SK-N-SH (cell line): ENCODE measurements at regions not wholly inside any gene's neighbourhood (a gene's known extent, or its start where the extent isn't known, plus 50 kb on each side); places are given as distances from the start of the nearest gene placed in this dataset.

Source experiments
- CHD2 ChIP-seq: fragments of 150-350 bp; IDR thresholded peaks from 2 replicates; pipeline ENCODE4 v1.6.1; 2018; ENCODE audit warnings: low read length; ENCODE audit not compliant: partially characterized antibody
- ELF1 ChIP-seq: IDR thresholded peaks from 2 replicates; pipeline ENCODE4 v1.4.0; 2012
- FOXM1 ChIP-seq: IDR thresholded peaks from 2 replicates; pipeline ENCODE4 v1.4.0; 2012; ENCODE audit warnings: low read depth, mild to moderate bottlenecking
- GABPA ChIP-seq: IDR thresholded peaks from 2 replicates; pipeline ENCODE4 v1.4.0; 2012; ENCODE audit warnings: low read depth, mild to moderate bottlenecking
- GATA2 ChIP-seq: sonication (generic); formaldehyde crosslinking; IDR thresholded peaks from 2 replicates; pipeline ENCODE4 v1.5.0; 2020; ENCODE audit warnings: mild to moderate bottlenecking, missing genetic modification reagents
- JUND ChIP-seq: IDR thresholded peaks from 2 replicates; pipeline ENCODE4 v1.4.0; 2012
- MEF2A ChIP-seq: IDR thresholded peaks from 2 replicates; pipeline ENCODE4 v1.4.0; 2012; ENCODE audit warnings: low read depth, borderline replicate concordance
- MXI1 ChIP-seq: IDR thresholded peaks from 2 replicates; pipeline ENCODE4 v1.6.1; 2012; ENCODE audit warnings: mild to moderate bottlenecking, low read depth, low read length, improper control_type of control experiment
- POLR2AphosphoS5 ChIP-seq: IDR thresholded peaks from 2 replicates; pipeline ENCODE4 v1.6.1; 2012; ENCODE audit warnings: low read depth, low read length
- RAD21 ChIP-seq: IDR thresholded peaks from 2 replicates; pipeline ENCODE4 v1.6.1; 2012; ENCODE audit warnings: mild to moderate bottlenecking, low read length
- RFX5 ChIP-seq: IDR thresholded peaks from 2 replicates; pipeline ENCODE4 v1.6.1; 2012; ENCODE audit warnings: mild to moderate bottlenecking, improper control_type of control experiment, low read length
- SIN3A ChIP-seq: IDR thresholded peaks from 2 replicates; pipeline ENCODE4 v1.6.1; 2012; ENCODE audit warnings: low read depth, mild to moderate bottlenecking, low read length, moderate library complexity, borderline replicate concordance
- SMC3 ChIP-seq: IDR thresholded peaks from 2 replicates; pipeline ENCODE4 v1.6.1; 2012; ENCODE audit warnings: low read depth, low read length, improper control_type of control experiment
- TF ChIP-seq, protein P1 (sequence below): fragments of 200-600 bp; sonication (generic); IDR thresholded peaks from 2 replicates; pipeline ENCODE4 v1.6.1; 2017; ENCODE audit warnings: antibody characterized with exemption, mild to moderate bottlenecking, moderate library complexity
- TF ChIP-seq, protein P2 (sequence below): IDR thresholded peaks from 2 replicates; pipeline ENCODE4 v1.4.0; 2012; ENCODE audit warnings: low read depth, borderline replicate concordance
- TF ChIP-seq, protein P3 (sequence below): IDR thresholded peaks from 2 replicates; pipeline ENCODE4 v1.4.0; 2012; ENCODE audit warnings: low read depth, borderline replicate concordance
- TF ChIP-seq, protein P4 (sequence below): IDR thresholded peaks from 2 replicates; pipeline ENCODE4 v1.6.1; 2012; ENCODE audit warnings: mild to moderate bottlenecking, low read depth, low read length, moderate library complexity
- TF ChIP-seq, protein P5 (sequence below): fragments of 150-350 bp; IDR thresholded peaks from 2 replicates; pipeline ENCODE4 v1.6.1; 2017; ENCODE audit warnings: antibody characterized with exemption, low read length, low read depth, borderline replicate concordance
- TF ChIP-seq, protein P6 (sequence below): IDR thresholded peaks from 2 replicates; pipeline ENCODE4 v1.4.0; 2012; ENCODE audit warnings: low read depth

DNA sequence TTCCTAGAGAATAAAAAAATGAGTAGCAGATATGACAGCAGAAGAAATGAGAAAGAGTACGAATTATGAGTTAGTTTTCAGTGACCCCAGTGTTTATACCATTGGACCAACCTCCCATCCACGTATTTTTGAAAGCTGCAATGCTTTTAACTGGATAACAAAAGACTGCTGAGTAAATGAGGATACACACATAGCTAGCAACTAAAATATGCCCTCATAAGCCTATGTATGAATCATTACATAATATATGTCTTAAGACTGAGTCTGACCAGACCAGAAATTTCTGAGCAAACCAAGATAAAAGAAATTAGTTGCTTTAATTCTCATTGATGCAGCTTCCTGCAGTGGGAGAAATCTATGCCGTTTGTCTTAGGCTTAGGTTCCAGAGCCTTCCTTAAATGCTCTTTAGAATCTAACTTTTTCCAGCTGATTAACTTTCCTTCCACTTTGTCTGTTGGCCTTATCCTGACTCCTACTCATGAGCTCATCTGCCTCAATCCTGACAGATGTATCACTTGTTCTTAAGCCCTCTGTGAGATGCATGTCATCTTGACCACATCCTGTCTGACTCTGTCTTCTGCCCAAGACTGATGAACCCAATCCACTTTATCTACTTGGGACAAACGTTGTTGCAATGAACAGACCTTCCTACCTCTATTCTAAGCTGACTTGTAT, 301.4 kb upstream of the AADAT start (continued):
- TF ChIP-seq, protein P1, sequence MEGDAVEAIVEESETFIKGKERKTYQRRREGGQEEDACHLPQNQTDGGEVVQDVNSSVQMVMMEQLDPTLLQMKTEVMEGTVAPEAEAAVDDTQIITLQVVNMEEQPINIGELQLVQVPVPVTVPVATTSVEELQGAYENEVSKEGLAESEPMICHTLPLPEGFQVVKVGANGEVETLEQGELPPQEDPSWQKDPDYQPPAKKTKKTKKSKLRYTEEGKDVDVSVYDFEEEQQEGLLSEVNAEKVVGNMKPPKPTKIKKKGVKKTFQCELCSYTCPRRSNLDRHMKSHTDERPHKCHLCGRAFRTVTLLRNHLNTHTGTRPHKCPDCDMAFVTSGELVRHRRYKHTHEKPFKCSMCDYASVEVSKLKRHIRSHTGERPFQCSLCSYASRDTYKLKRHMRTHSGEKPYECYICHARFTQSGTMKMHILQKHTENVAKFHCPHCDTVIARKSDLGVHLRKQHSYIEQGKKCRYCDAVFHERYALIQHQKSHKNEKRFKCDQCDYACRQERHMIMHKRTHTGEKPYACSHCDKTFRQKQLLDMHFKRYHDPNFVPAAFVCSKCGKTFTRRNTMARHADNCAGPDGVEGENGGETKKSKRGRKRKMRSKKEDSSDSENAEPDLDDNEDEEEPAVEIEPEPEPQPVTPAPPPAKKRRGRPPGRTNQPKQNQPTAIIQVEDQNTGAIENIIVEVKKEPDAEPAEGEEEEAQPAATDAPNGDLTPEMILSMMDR: no peak
- TF ChIP-seq, protein P2, sequence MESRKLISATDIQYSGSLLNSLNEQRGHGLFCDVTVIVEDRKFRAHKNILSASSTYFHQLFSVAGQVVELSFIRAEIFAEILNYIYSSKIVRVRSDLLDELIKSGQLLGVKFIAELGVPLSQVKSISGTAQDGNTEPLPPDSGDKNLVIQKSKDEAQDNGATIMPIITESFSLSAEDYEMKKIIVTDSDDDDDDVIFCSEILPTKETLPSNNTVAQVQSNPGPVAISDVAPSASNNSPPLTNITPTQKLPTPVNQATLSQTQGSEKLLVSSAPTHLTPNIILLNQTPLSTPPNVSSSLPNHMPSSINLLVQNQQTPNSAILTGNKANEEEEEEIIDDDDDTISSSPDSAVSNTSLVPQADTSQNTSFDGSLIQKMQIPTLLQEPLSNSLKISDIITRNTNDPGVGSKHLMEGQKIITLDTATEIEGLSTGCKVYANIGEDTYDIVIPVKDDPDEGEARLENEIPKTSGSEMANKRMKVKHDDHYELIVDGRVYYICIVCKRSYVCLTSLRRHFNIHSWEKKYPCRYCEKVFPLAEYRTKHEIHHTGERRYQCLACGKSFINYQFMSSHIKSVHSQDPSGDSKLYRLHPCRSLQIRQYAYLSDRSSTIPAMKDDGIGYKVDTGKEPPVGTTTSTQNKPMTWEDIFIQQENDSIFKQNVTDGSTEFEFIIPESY: no peak
- TF ChIP-seq SMC3 (no peak), ELF1 (no peak), GATA2 (no peak), RFX5 (no peak), MEF2A (no peak), RAD21 (no peak), FOXM1 (peak; percentile 71; the same call in 1 of the 2 replicates), GABPA (0 out of 2 replicates have a peak, but pooled peaks have one; percentile 9), POLR2AphosphoS5 (peak; percentile 25; the same call in 1 of the 2 replicates), JUND (peak; percentile 65), MXI1 (no peak), SIN3A (no peak), CHD2 (no peak)
- TF ChIP-seq, protein P3, sequence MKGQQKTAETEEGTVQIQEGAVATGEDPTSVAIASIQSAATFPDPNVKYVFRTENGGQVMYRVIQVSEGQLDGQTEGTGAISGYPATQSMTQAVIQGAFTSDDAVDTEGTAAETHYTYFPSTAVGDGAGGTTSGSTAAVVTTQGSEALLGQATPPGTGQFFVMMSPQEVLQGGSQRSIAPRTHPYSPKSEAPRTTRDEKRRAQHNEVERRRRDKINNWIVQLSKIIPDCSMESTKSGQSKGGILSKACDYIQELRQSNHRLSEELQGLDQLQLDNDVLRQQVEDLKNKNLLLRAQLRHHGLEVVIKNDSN: no peak
- TF ChIP-seq, protein P4, sequence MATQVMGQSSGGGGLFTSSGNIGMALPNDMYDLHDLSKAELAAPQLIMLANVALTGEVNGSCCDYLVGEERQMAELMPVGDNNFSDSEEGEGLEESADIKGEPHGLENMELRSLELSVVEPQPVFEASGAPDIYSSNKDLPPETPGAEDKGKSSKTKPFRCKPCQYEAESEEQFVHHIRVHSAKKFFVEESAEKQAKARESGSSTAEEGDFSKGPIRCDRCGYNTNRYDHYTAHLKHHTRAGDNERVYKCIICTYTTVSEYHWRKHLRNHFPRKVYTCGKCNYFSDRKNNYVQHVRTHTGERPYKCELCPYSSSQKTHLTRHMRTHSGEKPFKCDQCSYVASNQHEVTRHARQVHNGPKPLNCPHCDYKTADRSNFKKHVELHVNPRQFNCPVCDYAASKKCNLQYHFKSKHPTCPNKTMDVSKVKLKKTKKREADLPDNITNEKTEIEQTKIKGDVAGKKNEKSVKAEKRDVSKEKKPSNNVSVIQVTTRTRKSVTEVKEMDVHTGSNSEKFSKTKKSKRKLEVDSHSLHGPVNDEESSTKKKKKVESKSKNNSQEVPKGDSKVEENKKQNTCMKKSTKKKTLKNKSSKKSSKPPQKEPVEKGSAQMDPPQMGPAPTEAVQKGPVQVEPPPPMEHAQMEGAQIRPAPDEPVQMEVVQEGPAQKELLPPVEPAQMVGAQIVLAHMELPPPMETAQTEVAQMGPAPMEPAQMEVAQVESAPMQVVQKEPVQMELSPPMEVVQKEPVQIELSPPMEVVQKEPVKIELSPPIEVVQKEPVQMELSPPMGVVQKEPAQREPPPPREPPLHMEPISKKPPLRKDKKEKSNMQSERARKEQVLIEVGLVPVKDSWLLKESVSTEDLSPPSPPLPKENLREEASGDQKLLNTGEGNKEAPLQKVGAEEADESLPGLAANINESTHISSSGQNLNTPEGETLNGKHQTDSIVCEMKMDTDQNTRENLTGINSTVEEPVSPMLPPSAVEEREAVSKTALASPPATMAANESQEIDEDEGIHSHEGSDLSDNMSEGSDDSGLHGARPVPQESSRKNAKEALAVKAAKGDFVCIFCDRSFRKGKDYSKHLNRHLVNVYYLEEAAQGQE: no peak
- TF ChIP-seq, protein P5, sequence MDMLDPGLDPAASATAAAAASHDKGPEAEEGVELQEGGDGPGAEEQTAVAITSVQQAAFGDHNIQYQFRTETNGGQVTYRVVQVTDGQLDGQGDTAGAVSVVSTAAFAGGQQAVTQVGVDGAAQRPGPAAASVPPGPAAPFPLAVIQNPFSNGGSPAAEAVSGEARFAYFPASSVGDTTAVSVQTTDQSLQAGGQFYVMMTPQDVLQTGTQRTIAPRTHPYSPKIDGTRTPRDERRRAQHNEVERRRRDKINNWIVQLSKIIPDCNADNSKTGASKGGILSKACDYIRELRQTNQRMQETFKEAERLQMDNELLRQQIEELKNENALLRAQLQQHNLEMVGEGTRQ: no peak
- TF ChIP-seq, protein P6, sequence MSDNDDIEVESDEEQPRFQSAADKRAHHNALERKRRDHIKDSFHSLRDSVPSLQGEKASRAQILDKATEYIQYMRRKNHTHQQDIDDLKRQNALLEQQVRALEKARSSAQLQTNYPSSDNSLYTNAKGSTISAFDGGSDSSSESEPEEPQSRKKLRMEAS: peak; percentile 28; the same call in 1 of the 2 replicates
